NCI-H2196 (cell line): ENCODE measurements at regions not wholly inside any gene's neighbourhood (a gene's known extent, or its start where the extent isn't known, plus 50 kb on each side); places are given as distances from the start of the nearest gene placed in this dataset.
"Not testable (repeated sequence)": the region's sequence is repeated elsewhere in the genome, so short reads cannot be mapped to it uniquely, and the experiment has no call there.

Experiments
- DNase-seq: peaks from one replicate; lab custom pipeline; 2025; ENCODE audit not compliant: unreplicated experiment; lab: John Stamatoyannopoulos, UW

DNA sequence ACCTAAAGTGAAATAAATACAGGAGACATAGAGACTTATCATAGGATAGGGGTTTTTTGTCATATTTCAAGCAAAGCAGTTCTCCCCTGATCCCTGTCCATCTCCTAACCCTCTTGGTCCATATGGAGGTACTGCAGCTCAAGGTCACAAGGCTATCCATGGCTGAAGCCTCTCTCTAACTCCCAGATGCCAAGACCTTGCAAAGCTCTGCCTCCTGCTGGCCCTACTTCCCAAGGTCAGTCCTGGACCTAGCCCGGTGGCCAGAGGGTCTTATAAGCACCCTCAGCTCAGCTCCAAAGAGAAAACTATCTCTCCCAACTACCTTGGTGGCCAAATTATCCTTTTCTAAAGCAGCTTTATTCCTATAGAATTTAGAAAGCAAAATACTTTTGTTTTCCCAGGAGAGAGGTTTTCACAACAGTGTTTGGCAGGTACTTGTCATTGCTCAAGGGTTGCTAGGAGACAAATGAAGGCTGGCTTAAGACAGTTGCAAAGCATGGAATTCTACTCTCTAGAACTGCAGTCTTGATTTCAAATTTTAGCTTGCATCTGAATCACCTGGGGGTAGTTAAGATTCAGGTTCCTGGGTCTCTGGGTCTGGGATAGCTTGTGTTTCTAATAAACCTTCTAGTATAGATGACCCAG lies 121.5 kb downstream of the XCL2 start:
- DNase-seq = no peak

DNA sequence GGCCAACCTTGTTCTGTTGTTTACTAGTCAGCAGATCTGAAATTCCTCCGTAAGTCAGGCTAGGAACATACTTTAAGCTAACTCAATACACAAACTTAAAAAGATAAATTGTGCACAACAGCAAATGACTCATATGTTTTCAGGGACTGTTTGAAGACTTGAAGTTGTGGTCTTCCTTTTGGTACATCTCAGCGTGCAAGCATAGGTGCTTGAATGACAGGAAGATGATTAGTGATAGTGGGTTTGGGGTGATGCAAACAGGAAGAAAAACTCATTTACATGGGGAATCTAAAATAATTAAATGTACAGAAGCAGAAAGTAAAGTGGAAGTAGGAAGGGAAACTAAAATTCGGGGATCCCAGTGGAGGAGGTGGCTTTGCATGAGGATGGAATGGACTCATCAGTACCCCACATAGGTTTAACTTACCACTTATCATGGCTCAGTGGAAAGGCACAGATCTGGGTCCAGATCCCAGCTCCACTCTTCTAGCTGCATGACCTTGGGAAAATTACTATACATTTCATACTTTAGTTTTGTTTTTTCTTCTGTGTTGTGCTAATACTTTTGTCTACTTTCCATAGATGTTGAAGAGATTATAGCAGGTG lies 122.3 kb downstream of the XCL2 start:
- no peak for DNase-seq

DNA sequence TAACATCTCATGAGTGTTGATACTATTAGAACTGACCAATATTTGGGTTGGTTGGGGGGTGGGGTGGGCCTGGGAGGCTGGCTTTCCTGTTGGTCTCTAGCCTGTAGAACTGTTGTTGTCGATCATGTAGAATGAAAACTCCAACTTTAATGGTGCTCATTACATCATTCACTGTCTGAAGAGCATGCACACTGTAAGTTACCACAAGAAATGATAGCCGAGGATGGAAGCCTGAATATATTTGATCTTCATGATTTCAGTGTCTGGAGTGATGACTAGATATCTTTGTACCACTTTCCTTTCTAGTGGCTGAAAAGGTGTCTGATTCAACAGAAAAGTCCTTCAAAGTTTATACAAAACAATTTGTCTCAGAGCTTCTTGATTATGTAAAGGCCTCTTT lies 123.6 kb downstream of the XCL2 start:
- no peak for DNase-seq

DNA sequence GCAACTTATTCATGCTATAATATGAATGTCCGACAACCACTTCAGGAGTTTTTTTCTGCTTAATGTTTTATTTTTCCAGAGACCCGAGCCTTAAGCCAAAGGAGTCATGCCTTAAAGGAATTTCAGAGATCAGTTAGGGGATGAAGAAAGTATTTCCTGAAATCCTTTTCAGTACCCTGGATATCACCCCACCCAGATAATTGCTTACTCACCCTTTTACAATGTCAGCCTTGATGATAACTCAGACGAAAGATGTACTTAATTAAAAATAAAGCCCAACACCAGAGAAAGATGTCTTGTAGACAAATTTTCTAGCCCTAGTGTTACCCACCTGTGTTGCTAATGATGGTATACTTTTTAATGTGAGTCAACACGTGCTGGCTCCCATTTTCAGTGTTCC lies 124.1 kb downstream of the XCL2 start:
- DNase-seq = no peak

DNA sequence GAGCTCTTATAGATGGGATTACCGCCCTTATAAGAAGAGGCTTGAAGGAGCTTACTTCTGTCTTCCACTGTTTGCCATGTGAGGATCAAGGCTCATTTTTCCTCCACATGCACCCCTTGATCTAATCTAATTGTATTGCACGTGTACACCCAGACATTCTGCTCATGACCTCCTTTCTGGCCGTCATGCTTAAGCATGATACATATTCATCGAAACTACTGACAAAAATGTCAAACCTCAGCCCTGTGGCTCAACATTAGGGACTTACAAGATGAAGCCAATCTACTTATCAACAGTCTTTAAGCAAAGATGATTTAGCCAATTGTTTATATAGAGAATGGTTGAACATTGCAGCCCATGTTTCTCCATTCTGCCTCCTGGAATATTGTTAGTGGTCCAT lies 127.6 kb downstream of the XCL2 start:
- no peak for DNase-seq

DNA sequence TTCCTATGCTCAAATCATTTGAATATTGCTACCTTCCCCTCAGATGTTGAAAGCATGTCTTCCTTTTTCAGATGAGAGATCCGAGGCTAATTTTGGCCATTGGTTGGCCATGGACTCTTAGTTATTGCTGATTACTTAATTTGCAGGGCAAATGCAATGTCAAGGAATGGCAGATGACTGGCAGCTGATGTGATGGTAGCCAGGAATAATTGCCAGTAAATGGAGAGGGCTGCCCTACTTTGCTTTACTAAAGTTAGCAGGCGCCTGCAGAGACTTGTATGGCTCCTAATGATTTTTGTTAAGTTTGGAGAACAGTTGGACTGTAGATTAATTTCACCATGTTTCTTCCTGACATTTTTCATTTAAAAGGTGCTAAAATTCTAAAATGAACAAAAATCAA lies 128.9 kb downstream of the XCL2 start:
- no peak for DNase-seq

DNA sequence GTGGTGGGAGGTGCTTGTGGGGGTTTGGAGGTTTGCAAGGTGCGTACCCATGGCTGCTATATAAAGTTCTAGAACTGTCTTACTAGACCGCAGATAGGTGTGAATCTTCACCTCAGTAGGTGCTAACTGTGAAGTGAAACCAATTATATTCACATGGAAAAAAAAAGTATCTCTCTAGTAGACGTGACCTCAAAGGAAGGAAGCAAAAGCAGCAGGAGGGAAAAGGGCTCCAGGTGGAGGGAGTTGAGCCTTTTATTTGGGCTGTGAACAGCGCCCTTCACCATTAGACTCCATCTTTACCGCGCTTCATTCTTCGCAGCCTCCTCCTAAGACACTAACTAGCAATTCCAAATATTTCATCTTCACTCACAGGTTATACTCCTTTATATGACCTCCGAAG lies 129.8 kb downstream of the TBX19 start:
- no peak for DNase-seq

DNA sequence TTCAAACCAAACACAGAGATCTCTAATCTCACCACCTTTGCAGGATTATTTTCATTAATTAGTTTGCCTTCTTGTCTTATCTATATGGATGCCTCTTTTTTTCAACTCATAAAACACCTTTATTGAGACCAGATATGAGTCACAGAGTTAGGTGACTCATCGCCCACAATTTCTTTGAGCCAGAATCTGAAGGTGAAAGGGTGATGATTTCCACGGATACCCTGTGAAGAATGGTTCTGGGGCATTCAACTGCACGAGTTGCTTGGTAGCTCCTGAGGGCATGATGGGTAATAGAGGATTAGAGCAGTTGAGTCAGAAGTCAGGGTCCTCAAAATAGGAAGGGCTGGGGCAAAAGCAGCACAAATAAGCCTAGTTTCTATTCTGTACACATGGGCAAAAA lies 128.2 kb downstream of the TBX19 start:
- DNase-seq = no peak

DNA sequence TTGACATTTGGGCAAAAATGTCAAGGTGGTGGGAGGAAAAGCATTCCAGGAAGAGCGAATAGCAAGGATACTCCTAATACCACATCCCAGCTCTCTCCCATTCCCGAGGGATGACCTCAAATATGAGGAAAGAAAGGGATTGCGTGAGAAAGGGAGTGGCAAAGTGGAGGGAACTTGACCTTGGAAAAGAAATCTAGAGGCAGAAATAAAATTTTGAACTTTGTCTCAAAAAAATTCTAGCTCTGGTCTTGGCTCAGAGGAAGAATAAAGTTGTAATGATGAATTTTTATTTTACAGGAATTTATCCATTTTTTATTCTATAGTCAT lies 127.8 kb downstream of the TBX19 start:
- DNase-seq = no peak

DNA sequence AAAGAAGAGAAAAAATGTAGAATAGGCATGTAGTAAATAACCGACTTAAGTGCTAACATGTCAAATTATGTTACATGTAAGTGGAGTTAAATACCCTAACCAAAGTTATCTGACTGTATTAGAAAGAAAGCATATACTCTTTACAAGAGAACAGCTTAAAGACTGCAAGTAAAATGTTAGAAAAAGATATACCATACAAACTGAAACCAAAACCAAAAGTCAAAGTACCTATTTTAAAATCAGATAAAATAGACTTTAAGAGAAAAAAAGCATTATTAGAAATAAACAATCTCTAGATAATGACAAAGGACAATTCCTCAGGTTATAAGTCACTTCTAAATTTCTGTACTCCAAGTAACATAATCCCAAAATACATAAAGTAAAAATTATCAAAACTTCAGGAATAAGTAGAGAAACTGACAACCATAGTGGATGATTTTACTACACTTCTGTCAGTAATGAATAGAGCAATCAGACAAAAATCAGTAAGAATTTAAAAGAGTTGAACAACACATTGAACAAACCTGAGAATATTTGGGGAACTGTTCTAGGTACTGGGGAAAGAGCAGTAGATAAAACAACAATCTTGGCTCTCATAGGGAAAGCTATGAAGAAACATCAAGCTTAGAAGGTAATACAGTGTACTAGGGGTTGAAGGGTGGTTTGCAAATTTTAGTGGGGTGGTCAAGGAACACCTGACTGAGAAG lies 127.3 kb downstream of the TBX19 start:
- no peak for DNase-seq

DNA sequence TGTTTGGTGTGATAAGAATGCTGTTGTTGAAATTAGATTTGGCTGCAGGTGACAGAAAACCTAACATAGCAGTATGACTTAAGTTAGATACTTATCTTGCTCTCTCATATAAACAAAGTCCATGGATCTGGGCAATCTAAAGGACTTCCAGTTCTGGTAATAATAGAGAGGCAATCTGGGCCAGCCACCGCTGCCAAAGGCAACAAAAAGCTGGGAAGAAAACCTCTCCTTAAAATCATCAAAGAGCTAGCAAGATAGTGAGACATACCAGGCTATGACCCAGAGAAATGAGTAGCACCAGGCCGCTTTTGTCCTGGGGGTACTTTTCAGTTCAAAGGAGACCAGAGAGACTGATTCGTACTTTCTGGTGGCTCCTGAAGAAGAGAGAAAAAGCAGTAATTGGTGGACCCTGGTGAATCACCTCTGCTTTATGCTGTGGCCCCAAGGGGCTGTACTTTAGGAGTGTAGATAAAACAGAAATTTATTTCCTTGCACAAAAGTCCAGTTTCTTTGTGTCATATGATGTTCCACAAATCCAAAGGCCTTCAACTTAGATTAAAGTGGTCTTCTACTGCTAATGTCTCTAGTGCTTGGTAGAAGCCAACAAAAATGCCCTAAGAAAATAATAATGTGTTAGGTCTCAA lies 125.4 kb downstream of the TBX19 start:
- DNase-seq = no peak

DNA sequence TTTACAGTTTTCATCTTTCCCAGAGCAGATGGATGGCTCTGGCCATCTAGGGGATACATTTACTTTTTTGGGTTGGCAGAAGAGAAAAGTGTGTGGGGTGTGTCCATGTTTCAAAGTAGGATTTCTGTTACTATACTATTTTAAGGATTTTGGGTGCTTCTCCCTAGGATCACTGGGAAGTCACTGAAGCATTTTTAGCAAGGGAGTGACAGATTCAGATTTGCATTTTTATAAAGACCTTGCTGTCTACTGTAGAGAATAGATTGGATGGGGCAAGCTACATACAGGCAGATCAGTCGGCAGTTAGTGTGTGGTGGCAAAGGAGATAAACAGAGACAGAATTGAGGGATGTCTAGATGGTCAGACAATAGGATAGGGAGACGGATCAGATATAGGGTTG lies 122.5 kb downstream of the TBX19 start:
- no peak for DNase-seq

DNA sequence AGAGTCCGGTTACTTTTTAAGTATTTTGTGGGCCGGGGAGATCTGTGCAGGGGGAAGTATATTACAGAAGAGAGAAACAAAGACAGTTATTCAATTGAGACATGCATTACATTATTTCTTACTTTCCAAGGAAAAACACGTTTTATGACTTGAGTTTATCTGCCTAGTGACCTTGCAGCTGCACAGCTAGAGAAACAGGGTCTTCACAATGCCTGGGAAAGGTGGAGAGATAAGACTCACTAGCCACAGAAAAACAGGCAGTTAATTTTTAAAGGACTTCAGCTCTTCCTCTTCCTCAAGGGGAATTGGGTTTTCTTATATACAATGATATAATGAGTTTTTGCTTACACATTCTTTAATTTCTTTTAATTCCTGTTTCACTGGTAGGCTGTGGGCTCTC lies 121.8 kb downstream of the TBX19 start:
- DNase-seq = not testable (repeated sequence)

DNA sequence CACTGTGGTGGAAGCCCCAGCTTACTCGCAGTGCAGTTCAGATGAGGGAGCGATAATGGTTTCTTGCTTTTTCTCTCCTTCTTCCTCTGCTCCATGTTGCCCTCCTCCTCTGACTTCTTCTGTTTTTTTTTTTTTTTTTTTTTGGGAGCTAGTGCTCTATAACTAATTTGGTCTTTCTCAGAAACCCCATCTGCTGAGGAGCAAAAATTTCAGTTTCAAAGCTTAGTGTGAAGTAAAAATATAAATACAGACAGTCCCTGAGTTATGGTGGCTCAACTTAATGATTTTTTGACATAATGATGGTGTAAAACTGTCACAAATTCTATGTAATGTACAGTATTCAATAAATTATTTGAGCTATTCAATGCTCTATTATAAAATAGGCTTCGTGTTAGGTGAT lies 120.7 kb downstream of the TBX19 start:
- no peak for DNase-seq

DNA sequence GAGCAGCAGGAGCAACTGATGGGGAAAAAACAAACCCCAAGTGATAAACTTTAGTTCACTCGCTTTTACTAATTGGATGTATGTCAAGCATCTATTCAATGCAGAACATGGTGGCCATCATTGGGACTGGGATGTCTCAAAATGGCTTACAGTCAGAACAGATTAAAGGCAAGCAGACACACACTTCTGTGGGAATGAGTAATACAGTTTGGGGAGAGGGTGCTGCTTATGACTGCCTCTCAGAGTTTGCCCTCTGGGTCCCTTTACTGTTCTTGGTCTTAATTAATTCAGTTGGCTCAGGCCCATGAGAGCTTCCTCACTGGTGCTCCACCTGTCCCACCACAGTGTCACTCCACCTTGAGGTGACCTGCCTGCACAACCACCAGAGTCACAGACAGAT lies 119.5 kb downstream of the TBX19 start:
- DNase-seq = no peak

DNA sequence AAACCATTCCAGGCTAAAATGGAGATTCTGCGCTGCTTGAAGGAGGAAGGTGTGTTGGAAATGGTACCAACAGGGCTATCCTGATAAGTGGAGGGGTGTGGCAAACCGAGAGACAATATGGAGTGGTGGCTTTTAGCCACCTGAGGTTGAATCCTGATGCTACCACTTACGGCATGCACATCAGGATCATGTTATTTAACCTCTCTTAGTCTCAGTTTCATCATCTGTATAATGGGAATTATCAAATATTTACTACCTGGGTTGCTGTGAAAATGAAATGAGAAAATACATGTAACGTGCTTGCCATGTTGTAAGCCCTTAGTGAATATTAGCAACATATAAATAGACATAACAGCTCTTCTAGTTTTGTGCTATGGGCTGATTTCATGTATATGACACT lies 117.1 kb downstream of the TBX19 start:
- no peak for DNase-seq

DNA sequence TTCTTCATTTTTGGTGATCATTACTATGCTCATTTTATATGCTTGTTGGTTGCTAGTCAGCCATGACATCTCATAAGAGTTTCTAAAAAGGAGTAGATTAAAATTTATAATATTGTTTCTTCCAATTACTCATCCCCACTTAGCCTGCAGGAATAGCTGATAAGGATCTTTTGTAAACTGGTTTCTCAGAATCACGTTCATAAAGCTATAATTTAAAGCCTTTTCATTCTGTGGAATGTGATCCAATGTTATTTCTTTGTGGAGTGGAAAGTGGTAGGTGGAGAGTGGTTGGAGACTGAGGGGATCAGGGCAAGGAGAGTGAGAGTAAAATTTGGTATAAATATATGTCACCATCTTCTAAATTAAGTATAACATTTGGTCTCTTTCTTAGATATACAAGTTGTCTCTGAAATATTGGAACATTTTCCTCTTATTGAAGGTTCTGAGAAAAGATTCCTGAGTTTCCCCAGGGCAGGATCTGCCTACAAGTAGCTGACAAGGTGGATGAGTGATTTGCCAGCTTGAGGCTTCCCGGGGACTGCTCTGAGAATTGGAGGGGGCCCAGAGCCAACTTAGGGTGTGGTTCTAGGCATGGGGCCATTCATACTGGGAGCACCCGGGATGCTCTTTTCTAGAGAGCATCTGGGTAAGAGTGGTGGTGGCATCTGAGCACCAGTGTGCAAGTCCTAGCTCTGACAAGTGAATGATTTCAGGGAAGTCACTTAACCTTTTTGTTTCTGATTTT lies 116.4 kb downstream of the TBX19 start:
- no peak for DNase-seq

DNA sequence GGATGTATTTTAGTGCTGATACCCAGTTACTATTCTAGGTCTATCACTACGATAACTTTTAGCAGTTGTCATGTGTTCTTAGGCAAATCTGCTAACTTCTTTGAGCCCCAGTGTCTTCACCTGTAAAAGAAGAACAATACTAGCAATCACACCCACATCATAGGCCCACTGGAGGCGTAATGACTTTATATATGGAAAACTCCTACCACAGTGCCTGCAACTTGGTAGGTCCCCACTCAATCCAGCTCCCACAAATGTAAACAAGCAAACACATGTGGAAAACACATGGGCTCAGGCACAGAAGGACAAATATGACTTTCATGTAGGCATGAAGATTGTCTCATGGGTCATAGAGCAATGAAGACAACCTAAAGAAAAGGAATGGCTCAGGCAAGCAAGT lies 115.8 kb downstream of the TBX19 start:
- DNase-seq = no peak

DNA sequence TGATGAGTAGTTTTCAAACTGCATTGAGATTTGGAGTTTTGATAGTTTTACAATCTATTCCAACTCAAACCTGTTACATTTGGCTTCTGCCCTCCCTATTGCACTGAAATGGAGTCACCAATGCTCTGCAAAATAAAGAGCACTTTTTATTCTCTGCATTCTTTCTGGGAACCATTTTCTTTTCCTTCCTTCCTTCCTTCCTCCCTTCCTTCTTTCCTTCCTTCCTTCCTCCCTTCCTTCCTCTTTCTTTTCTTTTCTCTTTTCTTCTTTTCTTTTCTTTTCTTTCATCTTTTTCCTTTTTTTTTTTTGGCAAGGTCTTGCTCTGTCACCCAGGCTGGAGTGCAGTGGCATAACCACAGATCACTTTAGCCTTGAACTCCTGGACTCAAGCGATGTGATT lies 114.2 kb downstream of the TBX19 start:
- no peak for DNase-seq

DNA sequence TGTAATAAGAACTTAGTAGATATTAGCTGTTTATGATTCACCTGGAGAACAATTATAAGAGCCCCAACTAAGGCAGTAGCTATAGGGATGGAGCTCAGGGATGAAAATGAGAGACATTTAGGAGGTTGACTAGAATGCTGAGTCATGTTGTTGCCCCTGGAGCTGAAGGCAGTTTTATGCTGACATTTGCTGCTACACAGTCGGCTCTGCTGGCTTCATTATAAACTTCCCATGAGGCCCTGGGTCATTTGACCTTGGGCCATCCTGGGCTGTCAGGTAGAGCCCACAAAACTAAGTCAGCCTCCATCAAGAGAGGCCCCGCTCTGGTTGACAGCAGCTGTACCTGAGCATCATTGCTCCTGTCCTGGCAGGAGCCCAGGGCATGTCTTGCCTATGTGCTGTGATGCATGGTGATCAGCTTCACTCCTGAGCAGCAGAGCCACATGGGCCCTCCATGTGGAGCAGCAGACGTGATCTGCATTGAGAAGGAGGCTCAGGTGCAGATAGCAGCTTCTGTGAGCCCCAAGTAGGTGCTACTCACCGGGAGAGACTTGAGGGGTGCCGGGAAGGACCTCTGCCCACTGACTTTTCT lies 112.4 kb downstream of the TBX19 start:
- no peak for DNase-seq
